ENCODE measurements at regions not wholly inside any gene's neighbourhood (a gene's known extent, or its start where the extent isn't known, plus 50 kb on each side); places are given as distances from the start of the nearest gene placed in this dataset.

DNA sequence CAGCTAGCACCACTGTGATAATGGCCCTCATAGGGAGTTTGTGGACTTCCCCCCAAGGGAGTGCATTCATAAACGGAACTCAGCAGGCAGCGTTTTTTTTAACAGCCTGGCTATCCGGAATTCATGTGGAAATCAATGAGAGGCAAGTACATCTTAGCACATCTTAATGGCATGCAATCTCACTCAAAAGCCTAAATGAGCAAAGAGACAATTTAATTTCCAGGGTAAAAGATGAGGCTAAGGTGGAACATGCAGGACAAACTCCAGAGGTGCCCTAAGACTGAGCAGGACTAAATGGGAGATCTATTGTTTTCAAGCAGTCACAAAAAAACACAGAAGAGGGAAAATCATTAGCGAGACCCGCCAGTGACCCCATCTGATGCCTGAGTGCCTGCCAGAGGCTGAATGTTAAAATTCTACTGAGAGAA is 243.5 kb upstream of the KCNIP4 start:
- DNase-seq, result no peak
- Histone ChIP-seq H3K27me3 (ENCODE audit: control insufficient read depth, insufficient read depth, low read length) (no peaks in the 10 kb centered on the region), H3K4me3 (ENCODE audit: low read length) (no peak overlapping the region), H3K36me3 (ENCODE audit: control insufficient read depth, insufficient read depth, low read length) (no peaks in the 10 kb centered on the region), H3K9me3 (ENCODE audit: control insufficient read depth, low read depth, low read length) (no peaks in the 10 kb centered on the region), H3K4me1 (ENCODE audit: control insufficient read depth, insufficient read depth, low read length) (no peaks in the 10 kb centered on the region), H3K27ac (ENCODE audit: low read length) (no peak overlapping the region)
- WGBS (ENCODE audit: insufficient coverage, low lambda C conversion rate), result no CpG with 5 or more reads among the region's 5 CpGs

DNA sequence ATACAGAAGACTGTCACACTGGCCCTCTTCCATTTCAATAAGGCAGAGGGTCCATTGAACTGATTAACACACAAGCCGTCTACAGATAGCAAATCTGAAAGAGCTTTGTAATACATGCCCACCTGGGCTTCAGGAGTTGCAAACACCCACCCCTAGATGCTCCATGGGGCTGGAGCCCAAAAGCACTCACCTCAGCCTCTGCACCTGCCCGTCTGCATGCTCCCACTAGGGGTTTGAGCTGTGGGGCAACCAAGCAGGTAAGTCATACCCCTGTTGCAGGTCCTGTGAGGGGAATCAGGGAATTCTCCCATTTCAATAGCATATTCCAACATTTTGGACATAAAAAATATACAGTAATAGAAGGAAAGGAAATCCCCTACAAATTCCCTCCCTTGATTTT is 243.0 kb upstream of the KCNIP4 start:
- Histone ChIP-seq H3K9me3 (ENCODE audit: control insufficient read depth, low read depth, low read length) (no peaks in the 10 kb centered on the region), H3K27ac (ENCODE audit: low read length) (no peak overlapping the region), H3K27me3 (ENCODE audit: control insufficient read depth, insufficient read depth, low read length) (no peaks in the 10 kb centered on the region), H3K4me1 (ENCODE audit: control insufficient read depth, insufficient read depth, low read length) (no peaks in the 10 kb centered on the region), H3K36me3 (ENCODE audit: control insufficient read depth, insufficient read depth, low read length) (no peaks in the 10 kb centered on the region), H3K4me3 (ENCODE audit: low read length) (no peak overlapping the region)
- no CpG with 5 or more reads among the region's 2 CpGs for WGBS (ENCODE audit: insufficient coverage, low lambda C conversion rate)
- DNase-seq, result no peak

DNA sequence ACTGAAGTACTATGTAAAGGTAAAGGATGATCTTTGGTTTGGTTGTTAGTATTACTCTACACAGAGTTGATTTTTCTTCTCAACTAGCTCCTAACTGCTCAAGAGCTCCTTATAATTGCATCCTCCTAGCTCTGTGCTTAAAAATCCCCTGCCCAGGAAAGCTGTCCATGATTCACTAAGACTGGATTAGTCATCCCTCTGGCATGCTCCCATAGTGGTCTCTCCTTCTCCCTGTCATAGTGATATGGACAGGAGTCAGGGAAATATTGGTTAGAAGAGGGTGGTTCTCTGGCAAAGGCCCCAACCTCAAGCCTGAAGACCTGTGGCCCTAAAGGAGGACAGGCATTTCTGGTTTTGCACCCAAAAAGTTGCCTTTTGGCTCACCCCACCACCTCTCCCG is 242.3 kb upstream of the KCNIP4 start:
- no peaks in the 10 kb centered on the region for H3K27me3 ChIP-seq (ENCODE audit: control insufficient read depth, insufficient read depth, low read length)
- no peaks in the 10 kb centered on the region for H3K9me3 ChIP-seq (ENCODE audit: control insufficient read depth, low read depth, low read length)
- no peaks in the 10 kb centered on the region for H3K4me1 ChIP-seq (ENCODE audit: control insufficient read depth, insufficient read depth, low read length)
- H3K27ac ChIP-seq (ENCODE audit: low read length), result no peak overlapping the region
- WGBS (ENCODE audit: insufficient coverage, low lambda C conversion rate), result 80% methylated on average over 1 of the region's 1 CpG
- no peak overlapping the region for H3K4me3 ChIP-seq (ENCODE audit: low read length)
- no peak for DNase-seq
- no peaks in the 10 kb centered on the region for H3K36me3 ChIP-seq (ENCODE audit: control insufficient read depth, insufficient read depth, low read length)

DNA sequence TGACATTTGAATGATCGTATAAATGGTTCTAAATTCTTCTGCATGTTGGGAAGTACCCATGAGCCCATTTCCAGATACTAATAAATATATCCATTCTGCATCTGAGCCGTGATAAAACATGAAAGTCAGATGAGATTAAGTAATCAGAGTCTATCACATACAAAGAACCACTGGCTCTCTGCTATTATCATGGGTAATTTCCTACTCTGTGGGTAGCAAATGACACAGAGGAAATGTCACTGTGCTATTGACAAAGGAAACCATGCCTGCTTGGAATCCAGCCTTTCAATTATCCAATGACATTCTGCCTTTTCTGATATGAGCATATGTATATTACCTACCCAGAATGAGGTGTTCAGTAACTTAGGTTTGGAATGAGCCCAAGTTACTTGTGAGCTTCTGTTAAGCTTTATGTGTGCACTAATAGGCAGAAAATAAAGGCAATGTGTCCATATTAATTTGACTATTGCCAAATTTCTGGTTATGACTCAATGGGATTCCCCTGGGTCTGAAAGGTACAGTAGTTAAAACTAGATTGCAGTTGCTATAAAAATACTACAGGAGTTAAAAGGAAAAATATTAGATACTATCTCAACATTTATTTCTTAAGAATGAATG is 238.7 kb upstream of the KCNIP4 start:
- no CpG with 5 or more reads among the region's 2 CpGs for WGBS (ENCODE audit: insufficient coverage, low lambda C conversion rate)
- DNase-seq, result no peak
- Histone ChIP-seq H3K27ac (ENCODE audit: low read length) (no peak overlapping the region), H3K9me3 (ENCODE audit: control insufficient read depth, low read depth, low read length) (no peaks in the 10 kb centered on the region), H3K36me3 (ENCODE audit: control insufficient read depth, insufficient read depth, low read length) (no peaks in the 10 kb centered on the region), H3K4me3 (ENCODE audit: low read length) (no peak overlapping the region), H3K27me3 (ENCODE audit: control insufficient read depth, insufficient read depth, low read length) (no peaks in the 10 kb centered on the region), H3K4me1 (ENCODE audit: control insufficient read depth, insufficient read depth, low read length) (no peaks in the 10 kb centered on the region)

DNA sequence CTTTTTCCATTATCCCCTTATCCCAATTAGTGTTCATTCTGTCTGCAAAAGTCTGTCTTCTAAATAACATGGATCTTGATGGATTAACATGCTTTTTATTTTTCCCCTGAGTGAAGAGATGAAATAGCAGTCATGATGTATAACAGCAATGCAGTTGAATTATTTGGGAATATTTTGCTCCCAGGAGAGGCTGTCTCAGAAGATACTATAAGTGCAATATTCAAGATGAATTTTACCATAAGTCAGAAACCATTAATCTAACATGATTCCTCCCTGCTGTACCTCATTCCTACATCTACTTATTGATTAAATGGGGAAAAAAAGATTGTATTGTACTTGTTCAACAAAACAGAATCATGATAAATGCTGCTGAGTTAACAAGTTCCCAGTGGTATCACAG is 233.2 kb upstream of the KCNIP4 start:
- Histone ChIP-seq H3K27me3 (ENCODE audit: control insufficient read depth, insufficient read depth, low read length) (no peaks in the 10 kb centered on the region), H3K4me3 (ENCODE audit: low read length) (no peak overlapping the region), H3K9me3 (ENCODE audit: control insufficient read depth, low read depth, low read length) (no peaks in the 10 kb centered on the region), H3K27ac (ENCODE audit: low read length) (no peak overlapping the region), H3K36me3 (ENCODE audit: control insufficient read depth, insufficient read depth, low read length) (no peaks in the 10 kb centered on the region), H3K4me1 (ENCODE audit: control insufficient read depth, insufficient read depth, low read length) (no peaks in the 10 kb centered on the region)
- DNase-seq, result no peak

- no peaks in the 10 kb centered on the region for H3K9me3 ChIP-seq (ENCODE audit: control insufficient read depth, low read depth, low read length)
- no peak overlapping the region for H3K27ac ChIP-seq (ENCODE audit: low read length)
- DNase-seq, result no peak
- no peak overlapping the region for H3K4me3 ChIP-seq (ENCODE audit: low read length)
- H3K27me3 ChIP-seq (ENCODE audit: control insufficient read depth, insufficient read depth, low read length), result no peaks in the 10 kb centered on the region
- no peaks in the 10 kb centered on the region for H3K36me3 ChIP-seq (ENCODE audit: control insufficient read depth, insufficient read depth, low read length)
- no peaks in the 10 kb centered on the region for H3K4me1 ChIP-seq (ENCODE audit: control insufficient read depth, insufficient read depth, low read length)
- WGBS (ENCODE audit: insufficient coverage, low lambda C conversion rate), result no CpG with 5 or more reads among the region's 1 CpG
Measured at GRCh38 chr4:22179124-22179874, 230.7 kb upstream of the KCNIP4 start.

DNA sequence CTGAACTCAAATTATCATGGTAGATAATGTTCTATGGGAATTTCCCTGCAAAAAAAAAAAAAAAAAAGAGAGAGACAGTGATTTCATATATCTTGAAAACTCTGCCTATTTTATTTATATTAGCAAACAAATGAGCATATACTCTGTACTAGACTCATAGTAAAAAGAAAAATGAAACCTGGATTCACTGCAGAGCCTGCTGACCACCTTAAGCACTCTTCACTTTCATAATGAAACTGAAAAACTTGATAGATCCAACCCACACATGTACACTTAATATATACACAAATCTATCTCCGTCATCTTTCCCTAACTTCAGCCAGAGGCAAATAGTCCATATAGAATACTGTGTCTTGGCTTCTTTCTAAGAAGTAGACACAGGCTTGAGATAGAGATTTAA is 226.1 kb upstream of the KCNIP4 start:
- Histone ChIP-seq H3K9me3 (ENCODE audit: control insufficient read depth, low read depth, low read length) (no peaks in the 10 kb centered on the region), H3K4me3 (ENCODE audit: low read length) (no peak overlapping the region), H3K36me3 (ENCODE audit: control insufficient read depth, insufficient read depth, low read length) (no peaks in the 10 kb centered on the region), H3K27me3 (ENCODE audit: control insufficient read depth, insufficient read depth, low read length) (no peaks in the 10 kb centered on the region), H3K4me1 (ENCODE audit: control insufficient read depth, insufficient read depth, low read length) (no peaks in the 10 kb centered on the region), H3K27ac (ENCODE audit: low read length) (no peak overlapping the region)
- DNase-seq, result no peak
- no CpG with 5 or more reads among the region's 1 CpG for WGBS (ENCODE audit: insufficient coverage, low lambda C conversion rate)

DNA sequence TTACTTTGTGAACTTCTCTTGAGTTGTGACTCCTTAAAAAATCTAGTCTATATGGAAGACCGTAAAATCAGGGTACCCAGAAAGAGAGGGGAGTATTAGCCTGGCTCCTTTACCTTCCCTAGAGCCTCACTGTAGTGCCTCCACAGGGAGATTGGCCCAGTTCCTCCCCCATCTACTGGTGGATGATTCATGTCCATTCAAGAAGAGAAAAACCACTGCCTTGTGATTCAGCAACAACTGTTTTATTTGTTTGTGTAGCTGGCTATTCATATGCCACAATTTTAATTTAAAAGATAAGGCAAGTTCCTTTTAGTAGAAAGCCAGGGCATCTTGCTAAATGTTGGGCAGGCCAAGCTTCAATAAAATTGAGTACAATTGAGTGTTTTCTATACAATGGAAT is 221.8 kb upstream of the KCNIP4 start:
- Histone ChIP-seq H3K27me3 (ENCODE audit: control insufficient read depth, insufficient read depth, low read length) (no peaks in the 10 kb centered on the region), H3K27ac (ENCODE audit: low read length) (no peak overlapping the region), H3K4me3 (ENCODE audit: low read length) (no peak overlapping the region), H3K9me3 (ENCODE audit: control insufficient read depth, low read depth, low read length) (no peaks in the 10 kb centered on the region), H3K4me1 (ENCODE audit: control insufficient read depth, insufficient read depth, low read length) (no peaks in the 10 kb centered on the region), H3K36me3 (ENCODE audit: control insufficient read depth, insufficient read depth, low read length) (no peaks in the 10 kb centered on the region)
- WGBS (ENCODE audit: insufficient coverage, low lambda C conversion rate), result no CpG with 5 or more reads among the region's 1 CpG
- DNase-seq, result no peak

GRCh38 chr4:22167201-22167600 is 218.6 kb upstream of the KCNIP4 start:
- H3K4me1 ChIP-seq (ENCODE audit: control insufficient read depth, insufficient read depth, low read length), result no peaks in the 10 kb centered on the region
- WGBS (ENCODE audit: insufficient coverage, low lambda C conversion rate), result 83% methylated on average over 3 of the region's 4 CpGs
- no peak overlapping the region for H3K27ac ChIP-seq (ENCODE audit: low read length)
- DNase-seq, result no peak
- no peaks in the 10 kb centered on the region for H3K27me3 ChIP-seq (ENCODE audit: control insufficient read depth, insufficient read depth, low read length)
- no peaks in the 10 kb centered on the region for H3K9me3 ChIP-seq (ENCODE audit: control insufficient read depth, low read depth, low read length)
- H3K4me3 ChIP-seq (ENCODE audit: low read length), result no peak overlapping the region
- no peaks in the 10 kb centered on the region for H3K36me3 ChIP-seq (ENCODE audit: control insufficient read depth, insufficient read depth, low read length)

GRCh38 chr4:22162454-22162853 is 213.9 kb upstream of the KCNIP4 start:
- 57% methylated on average over 1 of the region's 5 CpGs for WGBS (ENCODE audit: insufficient coverage, low lambda C conversion rate)
- Histone ChIP-seq H3K9me3 (ENCODE audit: control insufficient read depth, low read depth, low read length) (no peaks in the 10 kb centered on the region), H3K27ac (ENCODE audit: low read length) (no peak overlapping the region)

GRCh38 chr4:22130741-22131140 is 182.2 kb upstream of the KCNIP4 start:
- Histone ChIP-seq H3K4me1 (ENCODE audit: control insufficient read depth, insufficient read depth, low read length) (no peaks in the 10 kb centered on the region), H3K4me3 (ENCODE audit: low read length) (no peak overlapping the region), H3K27me3 (ENCODE audit: control insufficient read depth, insufficient read depth, low read length) (no peaks in the 10 kb centered on the region), H3K27ac (ENCODE audit: low read length) (no peak overlapping the region), H3K36me3 (ENCODE audit: control insufficient read depth, insufficient read depth, low read length) (no peaks in the 10 kb centered on the region), H3K9me3 (ENCODE audit: control insufficient read depth, low read depth, low read length) (no peaks in the 10 kb centered on the region)
- no peak for DNase-seq
- 100% methylated on average over 1 of the region's 3 CpGs for WGBS (ENCODE audit: insufficient coverage, low lambda C conversion rate)

More at GRCh38 chr4:22162454-22162853, 213.9 kb upstream of the KCNIP4 start:
- Histone ChIP-seq H3K36me3 (ENCODE audit: control insufficient read depth, insufficient read depth, low read length) (no peaks in the 10 kb centered on the region), H3K4me3 (ENCODE audit: low read length) (no peak overlapping the region), H3K4me1 (ENCODE audit: control insufficient read depth, insufficient read depth, low read length) (no peaks in the 10 kb centered on the region), H3K27me3 (ENCODE audit: control insufficient read depth, insufficient read depth, low read length) (no peaks in the 10 kb centered on the region)
- no peak for DNase-seq
